Breast epithelium (tissue), 4 donors: ENCODE measurements at regions not wholly inside any gene's neighbourhood (a gene's known extent, or its start where the extent isn't known, plus 50 kb on each side); places are given as distances from the start of the nearest gene placed in this dataset.

Experiments
- DNase-seq, 2 donors: peaks; one replicate each; pipeline ENCODE4 v3.0.0-alpha.2; 2019; ENCODE audit warnings: low spot score in 2 of 2
- H3K27ac ChIP-seq, 2 donors: fragments of 200-600 bp; sonication (generic) in 1 of 2; one replicate each; pipeline ENCODE4 v1.5.1; 2016 to 2019; ENCODE audit warnings: mild to moderate bottlenecking in 1 of 2
- H3K27me3 ChIP-seq, 2 donors: fragments of 200-600 bp; sonication (generic) in 1 of 2; one replicate each; pipeline versions ENCODE4 v1.5.1 to v1.6.0; 2017 to 2019; ENCODE audit warnings: control low read depth in 1 of 2, mild to moderate bottlenecking in 1 of 2
- H3K36me3 ChIP-seq: fragments of 200-600 bp; one replicate; pipeline ENCODE4 v1.5.1; 2019
- H3K4me1 ChIP-seq, 2 donors: fragments of 200-600 bp; sonication (generic); one replicate each; pipeline ENCODE4 v1.5.1; 2016 to 2019; ENCODE audit warnings: control low read depth in 1 of 2
- H3K4me3 ChIP-seq, 3 donors: fragments of 200-600 bp; sonication (generic); 1 replicate in 2 of 3; 2 replicates in 1 of 3; pipeline ENCODE4 v1.5.1; 2016 to 2019; ENCODE audit warnings: mild to moderate bottlenecking in 3 of 3, moderate library complexity in 2 of 3
- H3K9me3 ChIP-seq, 2 donors: fragments of 200-600 bp; sonication (generic) in 1 of 2; one replicate each; pipeline ENCODE4 v1.5.1; 2016 to 2019; ENCODE audit warnings: control low read depth in 1 of 2
- CTCF ChIP-seq, 3 donors: fragments of 450-650 bp; IDR thresholded peaks; one replicate each; pipeline ENCODE4 v1.5.1; 2016 to 2017; ENCODE audit warnings: antibody characterized with exemption in 3 of 3, mild to moderate bottlenecking in 3 of 3, moderate library complexity in 3 of 3
- POLR2A ChIP-seq: fragments of 450-650 bp; IDR thresholded peaks from one replicate; pipeline ENCODE4 v1.6.1; 2016; ENCODE audit warnings: antibody characterized with exemption, mild to moderate bottlenecking, moderate library complexity
- POLR2AphosphoS5 ChIP-seq, 3 donors: sonication (generic); formaldehyde crosslinking; IDR thresholded peaks; one replicate each; pipeline ENCODE4 v1.6.1; 2017; ENCODE audit warnings: antibody characterized with exemption in 3 of 3
- intact Hi-C: fragments of 100-400 bp; cut with DNase I; formaldehyde crosslinking; loops from one replicate; pipeline ENCODE4 v1.15.1; 2023; ENCODE audit warnings: low total_unique reads

DNA sequence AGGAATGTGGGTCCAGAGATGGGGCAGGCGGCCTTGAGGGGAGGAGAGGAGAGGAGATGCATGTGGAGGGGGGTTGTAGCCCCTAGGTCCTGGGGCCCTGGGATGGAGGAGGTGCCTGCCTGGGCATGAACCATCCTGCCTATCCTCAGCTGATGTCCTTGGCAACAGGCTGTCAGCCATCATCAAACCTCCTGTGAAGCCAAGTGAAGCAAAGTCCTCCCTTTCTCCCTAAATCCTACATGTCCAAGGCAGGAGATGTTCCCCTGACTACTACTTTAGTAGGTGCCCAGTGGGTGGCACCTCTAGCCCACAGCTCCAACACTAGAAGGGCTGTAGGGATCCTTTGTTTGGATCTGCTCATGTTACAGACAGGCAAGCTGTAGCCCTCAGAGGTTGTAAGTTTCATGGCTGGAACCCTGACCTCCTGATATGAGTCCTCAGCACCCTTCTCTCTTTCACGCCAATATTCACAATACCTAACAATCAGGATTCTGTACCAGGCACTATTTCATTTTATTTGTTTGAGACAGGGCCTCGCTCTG is 66.6 kb upstream of the SYPL1 start:
- intact Hi-C loops: no loop called here
- Histone ChIP-seq H3K4me1 (peaks cover 0 to 11% of the 10 kb centered on the region in 2 donors), H3K9me3 (no peaks in the 10 kb centered on the region), H3K36me3 (no peaks in the 10 kb centered on the region), H3K4me3 (no peak overlapping the region), H3K27ac (peak overlapping the region in 1 of 2 donors; percentile 75), H3K27me3 (no peaks in the 10 kb centered on the region)
- TF ChIP-seq POLR2AphosphoS5 (IDR thresholded peaks at IDR 0.05) (no peak), POLR2A (no peak), CTCF (IDR thresholded peaks at IDR 0.05) (no peak)
- DNase-seq: no peak

DNA sequence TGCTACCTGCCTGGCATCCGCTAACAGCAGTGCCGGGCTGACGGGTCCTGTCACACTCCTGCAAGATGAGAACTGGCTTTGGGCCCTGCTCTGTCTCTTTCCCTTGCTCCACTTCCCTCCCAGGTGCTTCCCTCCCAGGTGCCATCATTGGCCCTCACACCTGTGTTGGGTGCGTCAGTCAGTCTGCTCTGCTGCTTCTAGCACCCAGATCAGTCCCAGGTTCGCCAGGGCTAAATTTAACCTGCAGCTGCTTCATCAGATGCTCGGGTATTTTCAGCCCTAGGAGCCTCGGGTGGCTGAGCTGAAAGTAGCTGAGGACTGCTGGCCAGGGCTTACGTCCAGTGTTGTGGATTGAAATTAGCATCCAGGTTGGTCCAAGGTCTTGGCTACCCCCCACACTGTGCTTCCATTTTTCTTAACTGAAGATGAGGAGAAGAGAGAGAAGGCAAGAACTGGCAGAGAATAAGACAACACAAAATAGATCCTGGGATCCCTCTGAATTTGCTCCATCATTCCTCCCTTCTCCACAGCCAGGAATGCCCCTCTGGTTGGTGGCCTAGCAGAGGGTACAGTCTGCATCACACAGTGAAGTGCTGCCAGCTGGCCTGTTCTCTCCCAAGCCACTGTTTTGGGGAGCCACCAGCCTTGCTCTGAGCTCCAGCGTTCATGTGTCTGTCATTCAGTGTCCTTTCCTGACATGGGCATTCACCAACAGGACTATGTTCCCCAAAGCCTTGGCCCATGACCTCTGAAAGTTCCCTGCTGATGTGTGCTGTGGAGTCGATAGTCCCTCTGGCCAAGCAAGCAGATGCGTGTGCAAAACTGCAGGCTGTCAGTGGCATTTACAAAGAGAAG is 65.9 kb upstream of the SYPL1 start:
- Histone ChIP-seq H3K27ac (peak overlapping the region in 1 of 2 donors; percentile 75), H3K36me3 (no peaks in the 10 kb centered on the region), H3K9me3 (no peaks in the 10 kb centered on the region), H3K27me3 (no peaks in the 10 kb centered on the region), H3K4me3 (no peak overlapping the region), H3K4me1 (peaks cover 0 to 11% of the 10 kb centered on the region in 2 donors)
- TF ChIP-seq POLR2A (no peak), POLR2AphosphoS5 (IDR thresholded peaks at IDR 0.05) (no peak), CTCF (IDR thresholded peaks at IDR 0.05) (no peak)
- no peak for DNase-seq
- intact Hi-C loops: no loop called here

DNA sequence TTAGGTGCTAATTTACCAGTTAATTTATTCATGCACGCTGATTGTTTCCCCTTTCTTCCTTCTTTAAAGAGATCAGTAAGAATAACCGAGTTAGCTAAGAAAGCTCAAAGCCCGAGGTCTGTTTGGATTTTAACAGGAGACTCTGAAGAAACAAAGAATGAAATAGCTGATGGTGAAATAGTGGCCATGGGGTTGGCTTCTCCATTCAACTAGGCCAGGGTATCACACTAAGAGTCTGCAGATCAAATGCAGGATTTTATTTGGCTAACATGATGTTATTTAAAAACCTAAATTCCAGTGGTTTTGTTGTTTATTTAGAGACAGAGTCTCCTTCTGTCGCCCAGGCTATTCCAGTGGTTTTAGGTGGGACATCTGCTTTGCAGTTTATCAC is 65.2 kb upstream of the SYPL1 start:
- Histone ChIP-seq H3K27me3 (no peaks in the 10 kb centered on the region), H3K4me1 (peaks cover 0 to 11% of the 10 kb centered on the region in 2 donors), H3K36me3 (no peaks in the 10 kb centered on the region), H3K9me3 (no peaks in the 10 kb centered on the region), H3K27ac (peak overlapping the region in 1 of 2 donors; percentile 9), H3K4me3 (no peak overlapping the region)
- no peak for TF ChIP-seq POLR2A
- no peak for TF ChIP-seq POLR2AphosphoS5 (IDR thresholded peaks at IDR 0.05)
- no peak for TF ChIP-seq CTCF (IDR thresholded peaks at IDR 0.05)
- no peak for DNase-seq
- intact Hi-C loops: no loop called here

DNA sequence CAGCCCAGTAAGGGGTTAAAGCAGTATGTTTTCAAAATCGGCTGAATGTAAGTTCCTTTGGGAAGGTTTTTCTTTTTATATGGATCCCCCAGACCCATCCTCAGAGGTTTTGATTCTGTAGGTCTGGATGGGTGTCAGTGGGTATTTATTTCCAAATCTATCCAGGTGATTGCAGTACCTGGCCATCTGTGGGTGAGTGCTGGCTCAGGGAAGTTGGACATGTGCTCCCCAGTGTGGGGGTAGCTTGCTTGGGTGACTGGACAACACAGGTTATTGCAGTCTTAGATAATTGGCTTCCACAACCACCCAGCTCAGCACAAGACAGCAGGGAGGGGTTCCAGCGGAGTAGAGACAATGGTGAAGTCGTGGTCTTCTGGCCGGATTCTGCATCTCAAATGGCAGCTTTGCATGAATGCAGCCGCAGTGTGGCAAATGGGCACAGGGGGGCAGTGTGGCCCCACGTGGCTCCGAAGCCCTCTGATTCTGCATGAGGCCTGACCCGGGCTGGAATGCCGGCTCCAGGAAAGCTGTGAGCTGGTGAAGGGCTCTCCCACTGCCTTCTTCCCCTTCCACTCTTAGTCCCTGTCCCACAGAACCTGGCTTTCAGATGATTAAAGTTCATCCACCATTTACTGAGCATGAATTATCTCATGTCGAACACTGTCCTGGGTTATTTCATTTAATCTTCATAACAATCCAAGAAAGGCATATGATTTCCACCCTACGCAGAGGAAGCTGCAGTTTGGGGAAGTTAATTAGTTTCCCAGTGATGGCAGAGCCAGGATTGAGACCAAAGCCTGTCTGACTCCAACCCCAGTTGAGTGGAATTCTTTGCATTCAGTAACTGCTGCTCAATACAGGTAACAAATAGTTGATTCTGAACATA is 64.5 kb upstream of the SYPL1 start:
- Histone ChIP-seq H3K27ac (no peak overlapping the region), H3K36me3 (no peaks in the 10 kb centered on the region), H3K9me3 (no peaks in the 10 kb centered on the region), H3K4me3 (no peak overlapping the region), H3K27me3 (no peaks in the 10 kb centered on the region), H3K4me1 (peaks cover 0 to 11% of the 10 kb centered on the region in 2 donors)
- DNase-seq: peak; percentile 75 to 87
- TF ChIP-seq POLR2A (no peak), CTCF (IDR thresholded peaks at IDR 0.05) (peak; percentile 83 to 97 (median 93)), POLR2AphosphoS5 (IDR thresholded peaks at IDR 0.05) (peak; percentile 24 to 62 (median 46))
- intact Hi-C loops: no loop called here
